ENCODE measurements at regions not wholly inside any gene's neighbourhood (a gene's known extent, or its start where the extent isn't known, plus 50 kb on each side); places are given as distances from the start of the nearest gene placed in this dataset.

- Histone ChIP-seq H2BK20ac (ENCODE audit: low read length) (no peak overlapping the region), H3K23me2 (ENCODE audit: low read depth, low read length) (peaks cover 12% of the 10 kb centered on the region; the same call in 1 of the 2 replicates), H3K4me1 (replicated peaks in 1 of 4; ENCODE audit: control insufficient read depth in 3 of 4, insufficient read depth in 4 of 4, low read length in 3 of 4) (peaks cover 0 to 4% (median 1%) of the 10 kb centered on the region in 4 experiments; a peak in 2 of 7 replicates), H3K79me1 (ENCODE audit: low read depth, low read length) (no peaks in the 10 kb centered on the region), H3K79me2 (ENCODE audit: control insufficient read depth in 1 of 2, insufficient read depth in 2 of 2, low read length in 2 of 2) (peaks cover 0 to 6% of the 10 kb centered on the region in 2 experiments; a peak in 1 of 4 replicates), H2BK15ac (ENCODE audit: low read length) (no peak overlapping the region), H3K27ac (ENCODE audit: low read depth, low read length) (no peak overlapping the region), H2BK5ac (ENCODE audit: low read depth, low read length) (no peak overlapping the region), H3K4me3 (ENCODE audit: extremely low read depth in 1 of 4, insufficient read depth in 2 of 4, low read depth in 3 of 4, low read length in 4 of 4) (no peak overlapping the region), H2AK5ac (ENCODE audit: low read depth, low read length) (no peak overlapping the region), H3K36me3 (ENCODE audit: control insufficient read depth in 2 of 4, insufficient read depth in 4 of 4, low read length in 3 of 4) (peaks cover 0 to 4% (median 0%) of the 10 kb centered on the region in 4 experiments; a peak in 1 of 8 replicates), H4K5ac (ENCODE audit: insufficient read length, low read depth, low read length) (no peak overlapping the region), H2AFZ (ENCODE audit: low read length) (no peak overlapping the region), H2BK12ac (ENCODE audit: low read depth, low read length) (no peak overlapping the region), H3K27me3 (replicated peaks in 1 of 4; ENCODE audit: control insufficient read depth in 3 of 4, extremely low read depth in 1 of 4, insufficient read depth in 3 of 4, low read length in 3 of 4) (peaks cover 0 to 11% (median 6%) of the 10 kb centered on the region in 4 experiments; a peak in 5 of 7 replicates), H2BK120ac (replicated peaks; ENCODE audit: low read depth, low read length) (no peak overlapping the region), H3K9ac (replicated peaks in 1 of 4; ENCODE audit: extremely low read depth in 1 of 4, low read depth in 3 of 4, low read length in 3 of 4) (no peak overlapping the region), H3K9me3 (ENCODE audit: insufficient read depth in 2 of 2, low read depth in 1 of 2, low read length in 1 of 2) (no peaks in the 10 kb centered on the region), H3K4ac (replicated peaks; ENCODE audit: insufficient read length, low read depth, low read length) (no peak overlapping the region), H4K8ac (ENCODE audit: extremely low read depth, insufficient read depth, low read length) (no peak overlapping the region), H4K20me1 (replicated peaks in 1 of 2; ENCODE audit: control insufficient read depth in 1 of 2, insufficient read depth in 2 of 2, low read length in 2 of 2) (peaks cover 0 to 9% of the 10 kb centered on the region in 2 experiments), H3K56ac (replicated peaks; ENCODE audit: insufficient read length, low read depth, low read length) (no peak overlapping the region), H3K18ac (ENCODE audit: extremely low read depth, low read length) (no peak overlapping the region), H3K23ac (ENCODE audit: insufficient read length) (no peak overlapping the region), H4K91ac (replicated peaks; ENCODE audit: insufficient read length, low read length) (no peak overlapping the region), H3K4me2 (ENCODE audit: insufficient read depth in 1 of 2, low read depth in 2 of 2, low read length in 2 of 2) (no peak overlapping the region), H3K14ac (ENCODE audit: insufficient read length) (no peak overlapping the region)
- POLR2A ChIA-PET (ENCODE audit: partially characterized antibody): no interaction called here
- DNase-seq (ENCODE audit: low read depth in 1 of 2, low spot score in 2 of 2): no peak
- TF ChIP-seq TCF12 (IDR thresholded peaks at IDR 0.05; ENCODE audit: low read depth, low read length) (no peak), RNF2 (IDR thresholded peaks at IDR 0.05; ENCODE audit: borderline replicate concordance, low read depth, low read length, missing control alignments, poor library complexity, severe bottlenecking) (no peak), GABPA (IDR thresholded peaks at IDR 0.05; ENCODE audit: borderline replicate concordance, insufficient read depth, low read length) (no peak), TBP (IDR thresholded peaks at IDR 0.05; ENCODE audit: low read depth, low read length) (no peak), FOSL1 (IDR thresholded peaks at IDR 0.05; ENCODE audit: insufficient read depth, low read depth, low read length) (no peak), POLR2AphosphoS5 (IDR thresholded peaks at IDR 0.05; ENCODE audit: low read depth, low read length) (no peak)
- FAIRE-seq: no peak
- CTCF ChIA-PET (ENCODE audit: partially characterized antibody): interaction anchor here (0.6 to 1.6 kb wide), 2 partner anchors 66 to 89 kb away, joined by 3 read pairs; no protein-coding TSS in a partner anchor
- 85% methylated on average over 1 of the region's 1 CpG; no CpG with 5 or more reads in 1 of the 2 experiments for WGBS, 2 experiments (ENCODE audit: extremely low coverage in 1 of 2, insufficient coverage in 1 of 2, insufficient read length in 1 of 2, insufficient replicate concordance in 2 of 2, low coverage in 1 of 2, low lambda C conversion rate in 2 of 2, missing lambda C conversion rate in 1 of 2)
These were observed 249.2 kb upstream of the SGCG start for GRCh38 chr13:22931576-22931975.
